T-helper 1 cell (primary cell): ENCODE measurements at regions not wholly inside any gene's neighbourhood (a gene's known extent, or its start where the extent isn't known, plus 50 kb on each side); places are given as distances from the start of the nearest gene placed in this dataset.

Source experiments
- DNase-seq, 5 donors: peaks; one replicate each; pipeline ENCODE4 v3.0.0-alpha.2; 2012 to 2020

GRCh38 chrX:39304746-39305145, 503.5 kb downstream of the MID1IP1 start:
- DNase-seq = no peak

- no peak for DNase-seq
Observed at GRCh38 chrX:39307488-39307887, 506.2 kb downstream of the MID1IP1 start.

- no peak for DNase-seq
Observed at GRCh38 chrX:39308126-39308525, 506.9 kb downstream of the MID1IP1 start.

GRCh38 chrX:39309018-39309635, 507.9 kb downstream of the MID1IP1 start:
- peak in 3 of 5 donors; percentile 16 to 36 (median 27) for DNase-seq

- peak in 4 of 5 donors; percentile 7 to 67 (median 34) for DNase-seq
Observed at GRCh38 chrX:39309721-39310152, 508.5 kb downstream of the MID1IP1 start.

GRCh38 chrX:39310891-39311290, 509.6 kb downstream of the MID1IP1 start:
- DNase-seq = no peak

GRCh38 chrX:39311646-39312045, 510.4 kb downstream of the MID1IP1 start:
- DNase-seq = no peak

GRCh38 chrX:39313146-39313545, 511.9 kb downstream of the MID1IP1 start:
- DNase-seq = no peak

- no peak for DNase-seq
Observed at GRCh38 chrX:39318506-39319343, 517.5 kb downstream of the MID1IP1 start.

- no peak for DNase-seq
Observed at GRCh38 chrX:39320165-39320564, 518.9 kb downstream of the MID1IP1 start.

- no peak for DNase-seq
Observed at GRCh38 chrX:39322496-39322895, 521.2 kb downstream of the MID1IP1 start.

GRCh38 chrX:39324233-39324930, 523.1 kb downstream of the MID1IP1 start:
- no peak for DNase-seq

- DNase-seq = peak in 2 of 5 donors; percentile 8 to 10
Observed at GRCh38 chrX:39327255-39327654, 526.0 kb downstream of the MID1IP1 start.

- no peak for DNase-seq
Observed at GRCh38 chrX:39327705-39328104, 526.4 kb downstream of the MID1IP1 start.

GRCh38 chrX:39328661-39329060, 527.4 kb downstream of the MID1IP1 start:
- DNase-seq = no peak

- DNase-seq = peak in 1 of 5 donors; percentile 27
Observed at GRCh38 chrX:39331082-39331704, 529.9 kb downstream of the MID1IP1 start.

- DNase-seq = no peak
Observed at GRCh38 chrX:39333451-39333850, 532.2 kb downstream of the MID1IP1 start.

GRCh38 chrX:39335513-39336235, 534.4 kb downstream of the MID1IP1 start:
- no peak for DNase-seq

GRCh38 chrX:39336671-39337311, 535.5 kb downstream of the MID1IP1 start:
- peak in 2 of 5 donors; percentile 5 to 65 for DNase-seq

- no peak for DNase-seq
Observed at GRCh38 chrX:39337451-39337850, 536.2 kb downstream of the MID1IP1 start.

GRCh38 chrX:39338583-39338982, 537.3 kb downstream of the MID1IP1 start:
- DNase-seq = no peak
